ENCODE measurements at regions not wholly inside any gene's neighbourhood (a gene's known extent, or its start where the extent isn't known, plus 50 kb on each side); places are given as distances from the start of the nearest gene placed in this dataset.

- Histone ChIP-seq H4K20me1 (ENCODE audit: control insufficient read depth, extremely low read depth, insufficient read depth, low read length) (no peaks in the 10 kb centered on the region), H3K79me2 (ENCODE audit: control insufficient read depth, insufficient read depth, low read length) (no peaks in the 10 kb centered on the region), H3K36me3 (ENCODE audit: control insufficient read depth in 2 of 2, extremely low read depth in 1 of 2, insufficient read depth in 2 of 2, low read length in 2 of 2) (no peaks in the 10 kb centered on the region), H3K9ac (ENCODE audit: control insufficient read depth, extremely low read depth, insufficient read depth, low read length) (no peak overlapping the region), H3K9me1 (ENCODE audit: control insufficient read depth, extremely low read depth, insufficient read depth, low read length) (no peaks in the 10 kb centered on the region), H3K27ac (ENCODE audit: control insufficient read depth, insufficient read depth, low read length) (no peak overlapping the region), H3K4me3 (ENCODE audit: control insufficient read depth in 2 of 3, extremely low read depth in 1 of 3, insufficient read depth in 2 of 3, low read depth in 1 of 3, low read length in 3 of 3) (no peak overlapping the region), H3K4me1 (ENCODE audit: control insufficient read depth, extremely low read depth, insufficient read depth, low read length) (peaks cover 6% of the 10 kb centered on the region), H3K4me2 (ENCODE audit: control insufficient read depth, extremely low read depth, insufficient read depth, low read depth, low read length) (no peak overlapping the region), H3K9me3 (ENCODE audit: control insufficient read depth, low read depth, low read length) (no peaks in the 10 kb centered on the region), H3K27me3 (ENCODE audit: control insufficient read depth, extremely low read depth, insufficient read depth, low read length) (no peaks in the 10 kb centered on the region), H2AFZ (ENCODE audit: control insufficient read depth, low read length) (no peak overlapping the region)
- TF ChIP-seq, protein P1, sequence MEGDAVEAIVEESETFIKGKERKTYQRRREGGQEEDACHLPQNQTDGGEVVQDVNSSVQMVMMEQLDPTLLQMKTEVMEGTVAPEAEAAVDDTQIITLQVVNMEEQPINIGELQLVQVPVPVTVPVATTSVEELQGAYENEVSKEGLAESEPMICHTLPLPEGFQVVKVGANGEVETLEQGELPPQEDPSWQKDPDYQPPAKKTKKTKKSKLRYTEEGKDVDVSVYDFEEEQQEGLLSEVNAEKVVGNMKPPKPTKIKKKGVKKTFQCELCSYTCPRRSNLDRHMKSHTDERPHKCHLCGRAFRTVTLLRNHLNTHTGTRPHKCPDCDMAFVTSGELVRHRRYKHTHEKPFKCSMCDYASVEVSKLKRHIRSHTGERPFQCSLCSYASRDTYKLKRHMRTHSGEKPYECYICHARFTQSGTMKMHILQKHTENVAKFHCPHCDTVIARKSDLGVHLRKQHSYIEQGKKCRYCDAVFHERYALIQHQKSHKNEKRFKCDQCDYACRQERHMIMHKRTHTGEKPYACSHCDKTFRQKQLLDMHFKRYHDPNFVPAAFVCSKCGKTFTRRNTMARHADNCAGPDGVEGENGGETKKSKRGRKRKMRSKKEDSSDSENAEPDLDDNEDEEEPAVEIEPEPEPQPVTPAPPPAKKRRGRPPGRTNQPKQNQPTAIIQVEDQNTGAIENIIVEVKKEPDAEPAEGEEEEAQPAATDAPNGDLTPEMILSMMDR (optimal IDR thresholded peaks at IDR 0.05 in 1 of 3, IDR thresholded peaks at IDR 0.05 in 1 of 3, conservative IDR thresholded peaks at IDR 0.05 in 1 of 3; ENCODE audit: extremely low read depth in 1 of 3, insufficient read depth in 2 of 3, low read length in 3 of 3), result no peak
- TF ChIP-seq EZH2 (IDR thresholded peaks at IDR 0.05; ENCODE audit: low read length), result no peak
- dilution Hi-C loops (cut with MboI; ENCODE audit: extremely low pct_ligation_motif_present, low sequenced_read_pairs), result no loop called here
- FAIRE-seq (no peak), DNase-seq (ENCODE audit: low read depth, low spot score) (no peak)
These were observed 254.4 kb downstream of the DAD1 start for GRCh38 chr14:22334627-22335026.

- dilution Hi-C loops (cut with MboI; ENCODE audit: extremely low pct_ligation_motif_present, low sequenced_read_pairs), result no loop called here
- Histone ChIP-seq H3K4me2 (ENCODE audit: control insufficient read depth, extremely low read depth, insufficient read depth, low read depth, low read length) (no peak overlapping the region), H3K79me2 (ENCODE audit: control insufficient read depth, insufficient read depth, low read length) (no peaks in the 10 kb centered on the region), H3K4me1 (ENCODE audit: control insufficient read depth, extremely low read depth, insufficient read depth, low read length) (peaks cover 6% of the 10 kb centered on the region), H3K9ac (ENCODE audit: control insufficient read depth, extremely low read depth, insufficient read depth, low read length) (no peak overlapping the region), H3K4me3 (ENCODE audit: control insufficient read depth in 2 of 3, extremely low read depth in 1 of 3, insufficient read depth in 2 of 3, low read depth in 1 of 3, low read length in 3 of 3) (no peak overlapping the region), H3K27ac (ENCODE audit: control insufficient read depth, insufficient read depth, low read length) (no peak overlapping the region), H3K9me1 (ENCODE audit: control insufficient read depth, extremely low read depth, insufficient read depth, low read length) (no peaks in the 10 kb centered on the region), H3K9me3 (ENCODE audit: control insufficient read depth, low read depth, low read length) (no peaks in the 10 kb centered on the region), H3K27me3 (ENCODE audit: control insufficient read depth, extremely low read depth, insufficient read depth, low read length) (no peaks in the 10 kb centered on the region), H4K20me1 (ENCODE audit: control insufficient read depth, extremely low read depth, insufficient read depth, low read length) (no peaks in the 10 kb centered on the region), H3K36me3 (ENCODE audit: control insufficient read depth in 2 of 2, extremely low read depth in 1 of 2, insufficient read depth in 2 of 2, low read length in 2 of 2) (no peaks in the 10 kb centered on the region), H2AFZ (ENCODE audit: control insufficient read depth, low read length) (no peak overlapping the region)
- no peak for FAIRE-seq
- no peak for DNase-seq (ENCODE audit: low read depth, low spot score)
- TF ChIP-seq, protein P1 (optimal IDR thresholded peaks at IDR 0.05 in 1 of 3, IDR thresholded peaks at IDR 0.05 in 1 of 3, conservative IDR thresholded peaks at IDR 0.05 in 1 of 3; ENCODE audit: extremely low read depth in 1 of 3, insufficient read depth in 2 of 3, low read length in 3 of 3), result no peak
- no peak for TF ChIP-seq EZH2 (IDR thresholded peaks at IDR 0.05; ENCODE audit: low read length)
These were observed 254.8 kb downstream of the DAD1 start for GRCh38 chr14:22334275-22334577.
